Heart right ventricle (tissue), 16 donors: ENCODE measurements at regions not wholly inside any gene's neighbourhood (a gene's known extent, or its start where the extent isn't known, plus 50 kb on each side); places are given as distances from the start of the nearest gene placed in this dataset.
"Not testable (repeated sequence)": the region's sequence is repeated elsewhere in the genome, so short reads cannot be mapped to it uniquely, and the experiment has no call there.

Experiments used
- ATAC-seq, 8 donors: fragments of 200-7000 bp; cut with Tn5 transposase; one replicate each; pipeline ENCODE4 v1.9.1; 2020; ENCODE audit warnings: mild to moderate bottlenecking in 8 of 8, moderate library complexity in 8 of 8, moderate number of reproducible peaks in 1 of 8
- DNase-seq, 2 donors: peaks; one replicate each; pipeline ENCODE4 v3.0.0-alpha.2; 2020
- H3K27ac ChIP-seq, 10 donors: fragments of 200-600 bp; sonication (generic) in 2 of 10; one replicate each; pipeline versions ENCODE4 v1.5.0 to v1.8.0; 2020 to 2022; ENCODE audit warnings: mild to moderate bottlenecking in 3 of 10
- H3K27me3 ChIP-seq, 7 donors: fragments of 200-600 bp; one replicate each; pipeline ENCODE4 v1.8.0; 2021 to 2022; ENCODE audit warnings: mild to moderate bottlenecking in 2 of 7
- H3K36me3 ChIP-seq, 9 donors: fragments of 200-600 bp; sonication (generic) in 1 of 9; one replicate each; pipeline versions ENCODE4 v1.5.0 to v1.8.0; 2020 to 2022; ENCODE audit warnings: mild to moderate bottlenecking in 2 of 9
- H3K4me1 ChIP-seq, 9 donors: fragments of 200-600 bp; sonication (generic) in 1 of 9; one replicate each; pipeline versions ENCODE4 v1.5.0 to v1.8.0; 2020 to 2022; ENCODE audit warnings: mild to moderate bottlenecking in 4 of 9
- H3K4me3 ChIP-seq, 10 donors: fragments of 200-600 bp; sonication (generic) in 2 of 10; one replicate each; pipeline versions ENCODE4 v1.5.0 to v1.8.0; 2020 to 2022; ENCODE audit warnings: mild to moderate bottlenecking in 7 of 10, moderate library complexity in 2 of 10
- H3K9me3 ChIP-seq, 11 donors: fragments of 200-600 bp in 10 of 11; sonication (generic) in 2 of 11; one replicate each; pipeline versions ENCODE4 v1.5.0 to v1.8.0; 2013 to 2022; ENCODE audit warnings: mild to moderate bottlenecking in 2 of 11, control low read depth in 1 of 11, moderate library complexity in 1 of 11
- CTCF ChIP-seq, 9 donors: fragments of 200-600 bp; sonication (generic) in 2 of 9; IDR thresholded peaks; one replicate each; pipeline versions ENCODE4 v1.5.0 to v1.8.0; 2021 to 2022; ENCODE audit warnings: antibody characterized with exemption in 9 of 9, mild to moderate bottlenecking in 5 of 9, moderate library complexity in 1 of 9
- WGBS, 2 donors: extraction: QIAGEN DNeasy Blood & Tissue Kit; methylation state at CpG; one replicate each; pipeline ENCODE4 v1.1.7; 2013; ENCODE audit warnings: inconsistent platforms in 1 of 2; 5-methylcytosine and 5-hydroxymethylcytosine counted together
- intact Hi-C, 10 donors: fragments of 100-400 bp; cut with DNase I; formaldehyde crosslinking; loops; one replicate each; pipeline versions ENCODE4 v1.11.1 to v1.14.2; 2022
- donor health status: Arrhythmogenic right ventricular cardiomyopathy.
- donor health status: ischemic (EF 13 %, LVEDD 7.1; RV severe dilation, severe dysfunction).
- donor health status: healthy with polysubstance abuse.
- donor health status: DM: no; HTN: yes; CAD: no.
- donor health status: DM: no; HTN: no; CAD: no.
- donor health status: ischemic (EF 25% LVEDD 6.9; RV normal size, moderate dysfunction).
- donor health status: ischemic (EF 25% LVEDD 5.7; RV mildly dilated, moderate dysfunction).
- donor health status: healthy.
- donor health status: DM: yes; HTN: yes; CAD: no.
- donor health status: Ischemic cardiomyopathy.
- donor health status: ischemic (EF 35%, LVEDD 5.7; RV mildly dilated, moderate dysfunction).
- donor health status: nonischemic (EF 11% LVEDD 7.7; RV severe dilation, severe dysfunction).
- donor health status: DM: yes; HTN: yes; CAD: no.
- donor health status: PGD.
- donor health status: ischemic (EF 29% LVEDD 5.4; RV normal size, mild dysfunction).
- donor health status: nonischemic (EF 23%, LVEDD 6.1; RV moderate dilation, normal function).

DNA sequence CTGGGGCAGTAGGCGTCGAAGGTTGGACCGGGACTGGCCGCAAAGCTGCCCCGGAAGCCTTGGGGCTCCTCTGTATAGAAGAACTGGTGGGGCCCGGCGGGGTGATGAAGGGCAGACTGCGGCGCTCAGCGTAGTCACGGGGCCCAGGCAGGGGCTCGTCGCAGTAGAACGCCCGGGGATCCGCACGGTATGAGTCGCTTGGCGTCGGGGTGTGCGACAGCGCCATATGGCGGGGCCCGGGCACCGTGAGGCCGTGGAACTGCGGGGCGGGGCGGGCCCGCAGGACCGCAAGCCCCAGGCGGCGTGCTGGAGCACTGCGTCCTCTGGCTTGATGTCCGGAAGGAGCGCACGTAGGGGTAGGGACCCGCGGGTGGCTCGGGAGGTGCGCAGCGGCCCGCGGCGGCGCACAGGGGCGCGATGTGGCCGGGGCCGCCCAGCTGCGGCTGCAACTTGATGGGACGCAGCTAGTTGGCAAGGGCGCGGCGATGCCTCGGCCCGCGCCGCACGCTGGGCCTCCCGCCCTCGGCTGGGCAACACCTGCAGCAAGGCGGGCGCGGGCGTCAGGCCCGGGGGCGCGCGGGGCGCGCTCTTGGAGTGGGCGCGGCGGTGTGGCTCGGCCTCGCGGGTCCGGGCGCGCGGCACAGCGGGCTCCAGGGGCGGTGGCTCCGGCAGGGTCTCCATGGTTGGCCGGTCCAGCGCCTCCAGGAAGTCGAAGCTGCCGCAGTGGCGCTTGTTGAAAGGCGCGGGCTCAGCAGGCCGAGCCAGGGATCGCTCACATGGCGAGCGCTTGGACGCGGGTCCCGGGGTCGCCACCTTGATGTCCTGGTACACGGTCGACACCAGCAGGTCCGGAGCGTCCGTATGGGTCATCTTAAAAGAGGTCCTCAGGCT, 251.4 kb downstream of the ANKRD30B start:
- H3K9me3 ChIP-seq, result peaks cover 0 to 23% (median 0%) of the 10 kb centered on the region in 11 donors
- WGBS, 2 donors, result 23 to 25% methylated on average over 87 to 105 of the region's 105 CpGs
- H3K4me1 ChIP-seq, result no peaks in the 10 kb centered on the region
- no peak for TF ChIP-seq CTCF (IDR thresholded peaks at IDR 0.05)
- no peaks in the 10 kb centered on the region for H3K36me3 ChIP-seq
- H3K4me3 ChIP-seq, result no peak overlapping the region
- no peak for DNase-seq
- no peak overlapping the region for H3K27ac ChIP-seq
- H3K27me3 ChIP-seq, result peaks cover 0 to 13% (median 4%) of the 10 kb centered on the region in 7 donors
- intact Hi-C loops, result no loop called here
- ATAC-seq, result no peak

DNA sequence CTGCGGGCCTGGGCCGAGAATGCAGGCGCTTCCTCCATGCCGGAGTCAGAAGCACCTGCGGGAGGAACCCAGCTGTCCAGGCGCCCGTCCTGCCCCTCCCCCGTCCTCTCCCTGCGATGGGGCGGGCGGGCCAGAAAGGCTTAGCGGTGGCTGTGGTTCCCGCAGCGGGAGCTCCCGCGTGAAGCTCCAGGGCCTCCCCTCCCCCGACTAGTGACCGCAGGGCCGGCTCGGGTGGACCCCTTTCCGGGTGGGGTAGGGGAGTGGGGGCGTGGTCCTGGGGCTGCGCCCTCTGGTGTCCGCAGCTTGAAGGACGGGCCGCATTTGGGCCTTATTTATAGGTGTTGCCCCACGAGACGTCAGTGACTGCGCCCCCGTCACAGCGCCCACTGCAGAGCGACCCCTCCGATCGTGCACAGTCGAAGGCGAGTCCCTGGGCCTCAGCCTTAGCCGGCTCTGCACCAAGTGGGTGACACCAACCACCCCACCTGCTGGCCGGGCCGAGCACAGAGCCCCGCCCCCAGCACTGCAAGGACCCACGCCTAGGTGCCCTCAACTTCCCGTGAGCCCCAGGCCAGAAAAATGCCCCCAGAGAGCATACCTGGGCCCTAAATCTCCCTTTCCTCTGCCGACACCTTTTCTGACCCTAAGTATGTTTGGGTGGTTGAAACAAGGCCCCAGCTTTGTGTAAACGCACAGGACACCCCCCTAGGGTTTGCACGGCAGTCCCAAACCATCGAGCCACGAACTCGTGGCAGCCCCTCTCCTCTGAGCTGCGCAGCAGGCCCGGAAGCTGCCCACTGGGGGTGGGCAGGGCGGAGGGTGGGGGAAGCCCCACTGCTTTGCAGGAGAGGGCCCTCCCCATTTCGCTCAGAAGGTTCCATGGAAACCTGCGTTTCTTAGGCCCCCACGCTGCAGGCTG, 252.4 kb downstream of the ANKRD30B start:
- H3K27ac ChIP-seq, DNase-seq, H3K4me1 ChIP-seq, H3K4me3 ChIP-seq, intact Hi-C loops, H3K36me3 ChIP-seq: not testable (repeated sequence)
- H3K9me3 ChIP-seq, result peaks cover 0 to 26% (median 0%) of the 10 kb centered on the region in 11 donors
- ATAC-seq, result peak in 1 of 8 donors; percentile 39
- H3K27me3 ChIP-seq, result peaks cover 0 to 13% (median 4%) of the 10 kb centered on the region in 7 donors
- WGBS, 2 donors, result 46 to 51% methylated on average over 37 to 51 of the region's 54 CpGs

- H3K4me3 ChIP-seq, H3K36me3 ChIP-seq, DNase-seq, H3K27ac ChIP-seq, H3K4me1 ChIP-seq, intact Hi-C loops, ATAC-seq: not testable (repeated sequence)
- peaks cover 0 to 26% (median 0%) of the 10 kb centered on the region in 11 donors for H3K9me3 ChIP-seq
- whole genome bisulfite sequencing, 2 donors, result 86 to 88% methylated on average over 21 of the region's 21 CpGs
- peaks cover 0 to 13% (median 4%) of the 10 kb centered on the region in 7 donors for H3K27me3 ChIP-seq
These were observed 253.2 kb downstream of the ANKRD30B start for GRCh38 chr18:15001038-15001794.

- H3K4me1 ChIP-seq, H3K36me3 ChIP-seq, H3K4me3 ChIP-seq, H3K27ac ChIP-seq, ATAC-seq, intact Hi-C loops: not testable (repeated sequence)
- H3K27me3 ChIP-seq, result peaks cover 0 to 13% (median 4%) of the 10 kb centered on the region in 7 donors
- WGBS, 2 donors, result 71 to 72% methylated on average over 10 of the region's 10 CpGs
- H3K9me3 ChIP-seq, result peaks cover 0 to 26% (median 0%) of the 10 kb centered on the region in 11 donors
- peak in 1 of 2 donors; percentile 5 for DNase-seq
These were observed 253.8 kb downstream of the ANKRD30B start for GRCh38 chr18:15001795-15002107.

DNA sequence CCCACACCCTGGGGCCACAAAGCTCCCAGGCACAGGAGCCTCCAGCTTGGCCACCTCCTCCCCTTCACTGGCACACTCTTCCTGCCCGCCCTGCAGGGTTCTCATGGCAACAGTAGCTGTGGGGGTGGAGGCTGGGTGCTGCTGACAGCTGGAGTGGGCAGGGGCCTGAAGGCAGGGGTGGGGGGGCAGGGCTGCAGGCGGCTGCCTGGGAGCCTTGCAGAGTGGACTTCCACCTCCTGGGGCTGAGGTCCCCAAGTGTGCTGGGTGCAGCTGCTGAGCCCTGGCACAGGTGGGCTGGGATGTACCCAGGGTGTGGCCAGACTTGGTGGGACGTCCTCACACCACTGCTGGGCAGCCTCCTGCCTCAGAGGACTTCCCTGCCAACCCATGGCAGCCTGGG, 254.8 kb downstream of the ANKRD30B start:
- DNase-seq, intact Hi-C loops, ATAC-seq, H3K4me3 ChIP-seq, H3K36me3 ChIP-seq, H3K27ac ChIP-seq, H3K4me1 ChIP-seq: not testable (repeated sequence)
- Histone ChIP-seq H3K9me3 (peaks cover 0 to 26% (median 0%) of the 10 kb centered on the region in 11 donors), H3K27me3 (peaks cover 0 to 13% (median 4%) of the 10 kb centered on the region in 7 donors)
- 67 to 73% methylated on average over 3 of the region's 3 CpGs for WGBS, 2 donors

- intact Hi-C loops, H3K4me3 ChIP-seq, DNase-seq, H3K4me1 ChIP-seq, H3K27ac ChIP-seq, H3K36me3 ChIP-seq, ATAC-seq: not testable (repeated sequence)
- Histone ChIP-seq H3K27me3 (peaks cover 0 to 13% (median 4%) of the 10 kb centered on the region in 7 donors), H3K9me3 (peaks cover 0 to 25% (median 0%) of the 10 kb centered on the region in 11 donors)
- WGBS, 2 donors, result 89 to 92% methylated on average over 10 to 12 of the region's 12 CpGs
These were observed 255.3 kb downstream of the ANKRD30B start for GRCh38 chr18:15003231-15003630.

- Histone ChIP-seq H3K27me3 (peaks cover 0 to 13% (median 4%) of the 10 kb centered on the region in 7 donors), H3K9me3 (peaks cover 0 to 20% (median 0%) of the 10 kb centered on the region in 11 donors)
- 86 to 89% methylated on average over 16 to 18 of the region's 18 CpGs for WGBS, 2 donors
- H3K4me1 ChIP-seq, H3K36me3 ChIP-seq, H3K4me3 ChIP-seq, intact Hi-C loops, H3K27ac ChIP-seq, ATAC-seq, DNase-seq: not testable (repeated sequence)
These were observed 255.8 kb downstream of the ANKRD30B start for GRCh38 chr18:15003636-15004269.

DNA sequence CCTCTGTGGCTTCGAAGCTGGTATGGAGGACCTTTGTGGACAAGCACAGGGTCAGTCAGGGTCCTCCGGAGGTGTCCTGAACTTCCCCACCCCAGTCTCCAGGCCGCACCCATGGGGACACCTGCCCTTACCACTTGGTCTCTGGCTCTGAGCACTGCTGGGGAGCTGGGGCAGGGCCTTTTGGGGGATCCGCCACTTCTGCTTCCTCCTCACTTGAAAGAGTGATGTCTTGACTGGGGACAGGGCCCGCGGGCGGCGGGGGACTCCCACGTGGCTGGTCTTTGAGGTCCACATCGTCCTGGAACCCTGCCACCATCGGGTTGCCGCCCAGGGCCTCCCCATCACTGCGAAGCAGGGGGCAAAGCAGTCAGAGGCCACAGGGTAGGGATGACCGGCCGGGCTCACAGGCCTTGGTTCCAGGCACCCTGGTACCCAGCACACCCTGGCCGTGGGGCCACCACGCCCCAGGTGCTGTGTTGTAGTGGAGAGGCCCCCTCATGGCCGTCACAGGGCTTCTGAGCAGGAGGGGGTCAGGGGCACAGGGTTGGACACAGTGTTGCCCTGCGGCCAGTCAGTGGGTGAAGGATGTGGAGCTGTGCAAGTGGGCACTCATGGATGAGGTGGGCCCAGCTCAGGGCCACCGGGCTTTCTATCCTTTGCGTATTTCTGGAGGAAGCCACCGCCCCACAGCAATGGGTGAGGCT, 256.4 kb downstream of the ANKRD30B start:
- DNase-seq, result peak in 1 of 2 donors; percentile 6
- H3K36me3 ChIP-seq, H3K27ac ChIP-seq, H3K4me1 ChIP-seq, H3K4me3 ChIP-seq, ATAC-seq, intact Hi-C loops: not testable (repeated sequence)
- H3K27me3 ChIP-seq, result peaks cover 0 to 13% (median 4%) of the 10 kb centered on the region in 7 donors
- WGBS, 2 donors, result 86 to 88% methylated on average over 22 of the region's 22 CpGs
- peaks cover 0 to 14% (median 0%) of the 10 kb centered on the region in 11 donors for H3K9me3 ChIP-seq
